Tibial nerve (tissue), 3 donors: ENCODE measurements at regions not wholly inside any gene's neighbourhood (a gene's known extent, or its start where the extent isn't known, plus 50 kb on each side); places are given as distances from the start of the nearest gene placed in this dataset.

ENCODE experiments used
- CTCF ChIP-seq, 5 experiments: fragments of 200-600 bp in 3 of 5; fragments of 450-650 bp in 2 of 5; sonication (generic) in 3 of 5; IDR thresholded peaks; one replicate each; pipeline ENCODE4 v1.5.1; 2016 to 2019; ENCODE audit warnings: antibody characterized with exemption in 5 of 5, mild to moderate bottlenecking in 3 of 5, moderate library complexity in 2 of 5
- POLR2A ChIP-seq, 2 donors: fragments of 450-650 bp; IDR thresholded peaks; one replicate each; pipeline ENCODE4 v1.6.1; 2017; ENCODE audit warnings: antibody characterized with exemption in 2 of 2, mild to moderate bottlenecking in 2 of 2, moderate library complexity in 2 of 2

GRCh38 chr19:29119590-29119989 is 93.4 kb downstream of the UQCRFS1 start:
- no peak for TF ChIP-seq CTCF (IDR thresholded peaks at IDR 0.05)
- TF ChIP-seq POLR2A (IDR thresholded peaks at IDR 0.05), result no peak
